OCI-LY7 (cell line): ENCODE measurements at regions not wholly inside any gene's neighbourhood (a gene's known extent, or its start where the extent isn't known, plus 50 kb on each side); places are given as distances from the start of the nearest gene placed in this dataset.

Source experiments
- BruUV-seq: library from RNA; stranded (reverse); fragments of 400-500 nt; replicated peaks from 2 replicates; lab custom pipeline; 2021; lab: Mats Ljungman, UMichigan
- CTCF ChIA-PET: fragments of 300-600 bp; sonication (Branson Sonifier 250); formaldehyde crosslinking; loops from one replicate; lab custom pipeline; 2022; ENCODE audit warnings: antibody characterized with exemption; ENCODE audit not compliant: unreplicated experiment; lab: Charles Lee
- POLR2A ChIA-PET: fragments of 300-600 bp; sonication (Branson Sonifier 250); formaldehyde crosslinking; loops from one replicate; lab custom pipeline; 2022; ENCODE audit warnings: antibody characterized with exemption; lab: Charles Lee
- DNase-seq: peaks from one replicate; pipeline ENCODE4 v3.0.0-alpha.2; 2015; ENCODE audit warnings: low spot score
- H2AFZ ChIP-seq: fragments of 200-600 bp; sonication (generic), shearing (Covaris generic); 2 replicates; pipeline ENCODE4 v1.6.1; 2014; ENCODE audit warnings: mild to moderate bottlenecking, antibody characterized with exemption, low read length, moderate library complexity
- H3K27ac ChIP-seq: fragments of 200-600 bp; sonication (generic); 2 replicates; pipeline ENCODE4 v1.5.1; 2014; ENCODE audit warnings: mixed run types, low read depth, mild to moderate bottlenecking, moderate library complexity, low read length, inconsistent platforms; ENCODE audit not compliant: poor library complexity, severe bottlenecking
- H3K36me3 ChIP-seq: fragments of 200-600 bp; sonication (generic); 2 replicates; pipeline ENCODE4 v1.6.1; 2014; ENCODE audit warnings: mild to moderate bottlenecking, antibody characterized with exemption, low read length, moderate library complexity, mixed read lengths; ENCODE audit not compliant: insufficient read depth
- H3K4me1 ChIP-seq: fragments of 200-600 bp; sonication (generic); 2 replicates; pipeline ENCODE4 v1.5.1; 2014; ENCODE audit warnings: mild to moderate bottlenecking, low read length; ENCODE audit not compliant: insufficient read depth, poor library complexity, severe bottlenecking
- H3K4me2 ChIP-seq: fragments of 200-600 bp; sonication (generic); 2 replicates; pipeline ENCODE4 v1.6.1; 2014; ENCODE audit warnings: mild to moderate bottlenecking, low read length
- H3K4me3 ChIP-seq: fragments of 200-600 bp; sonication (generic); 2 replicates; pipeline ENCODE4 v1.5.1; 2014; ENCODE audit warnings: mild to moderate bottlenecking, low read depth, low read length; ENCODE audit not compliant: poor library complexity, severe bottlenecking
- H3K79me2 ChIP-seq: fragments of 200-600 bp; sonication (generic); 2 replicates; pipeline ENCODE4 v1.6.1; 2016; ENCODE audit warnings: low read depth, mild to moderate bottlenecking, low read length, moderate library complexity, mixed read lengths; ENCODE audit not compliant: insufficient read depth
- H3K9me2 ChIP-seq: fragments of 200-600 bp; sonication (generic); 2 replicates; pipeline ENCODE4 v1.6.1; 2016; ENCODE audit warnings: mild to moderate bottlenecking, low read length, mixed read lengths; ENCODE audit not compliant: insufficient read depth
- H3K9me3 ChIP-seq: fragments of 200-600 bp; sonication (generic); 2 replicates; pipeline ENCODE4 v1.6.1; 2014; ENCODE audit warnings: mild to moderate bottlenecking, mixed run types, low read length, mixed read lengths
- H4K20me1 ChIP-seq: fragments of 200-600 bp; sonication (generic); 2 replicates; pipeline ENCODE4 v1.6.1; 2014; ENCODE audit warnings: mild to moderate bottlenecking, antibody characterized with exemption, low read length, moderate library complexity, mixed read lengths; ENCODE audit not compliant: insufficient read depth
- EZH2phosphoT487 ChIP-seq: fragments of 200-600 bp; sonication (generic); IDR thresholded peaks from 2 replicates; pipeline ENCODE4 v1.6.1; 2018; ENCODE audit warnings: low read depth, borderline replicate concordance, mild to moderate bottlenecking, mixed run types, antibody characterized with exemption, low read length, moderate library complexity, mixed read lengths
- intact Hi-C: fragments of 100-400 bp; cut with micrococcal nuclease; formaldehyde crosslinking; loops from one replicate; pipeline ENCODE4 v1.10.0; 2022; ENCODE audit not compliant: unreplicated experiment
- TF ChIP-seq, protein P1 (sequence below): fragments of 200-600 bp; sonication (generic); conservative IDR thresholded peaks from 2 replicates; pipeline ENCODE4 v1.5.1; 2014; ENCODE audit warnings: mild to moderate bottlenecking, antibody characterized with exemption, low read length, moderate library complexity, mixed read lengths

DNA sequence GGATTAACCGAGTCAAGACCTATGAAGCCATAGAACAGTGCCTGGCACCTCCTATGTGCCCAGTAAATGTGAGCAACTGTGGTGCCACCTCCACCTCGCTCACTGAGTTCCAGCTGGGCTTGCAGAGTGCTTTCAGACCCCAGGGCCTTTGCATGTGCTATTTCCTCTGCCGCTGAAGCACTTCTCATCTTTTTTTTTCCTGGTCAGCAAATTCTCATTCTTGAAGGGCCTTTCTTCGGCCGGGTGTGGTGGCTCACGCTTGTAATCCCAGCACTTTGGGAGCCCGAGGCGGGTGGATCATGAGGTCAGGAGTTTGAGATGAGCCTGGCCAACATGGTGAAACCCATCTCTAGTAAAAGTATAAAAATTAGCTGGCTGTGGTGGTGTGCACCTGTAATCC is 76.5 kb downstream of the MSX1 start:
- ChIA-PET CTCF (no interaction called here), POLR2A (no interaction called here)
- BruUV-seq, result no TSS peak
- Histone ChIP-seq H3K9me3 (no peaks in the 10 kb centered on the region), H3K27ac (no peak overlapping the region), H3K4me3 (no peak overlapping the region), H4K20me1 (no peaks in the 10 kb centered on the region), H3K4me1 (no peaks in the 10 kb centered on the region), H3K36me3 (no peaks in the 10 kb centered on the region), H3K4me2 (no peak overlapping the region), H3K79me2 (no peaks in the 10 kb centered on the region), H2AFZ (no peak overlapping the region), H3K9me2 (no peaks in the 10 kb centered on the region)
- TF ChIP-seq EZH2phosphoT487, result no peak
- TF ChIP-seq, protein P1, sequence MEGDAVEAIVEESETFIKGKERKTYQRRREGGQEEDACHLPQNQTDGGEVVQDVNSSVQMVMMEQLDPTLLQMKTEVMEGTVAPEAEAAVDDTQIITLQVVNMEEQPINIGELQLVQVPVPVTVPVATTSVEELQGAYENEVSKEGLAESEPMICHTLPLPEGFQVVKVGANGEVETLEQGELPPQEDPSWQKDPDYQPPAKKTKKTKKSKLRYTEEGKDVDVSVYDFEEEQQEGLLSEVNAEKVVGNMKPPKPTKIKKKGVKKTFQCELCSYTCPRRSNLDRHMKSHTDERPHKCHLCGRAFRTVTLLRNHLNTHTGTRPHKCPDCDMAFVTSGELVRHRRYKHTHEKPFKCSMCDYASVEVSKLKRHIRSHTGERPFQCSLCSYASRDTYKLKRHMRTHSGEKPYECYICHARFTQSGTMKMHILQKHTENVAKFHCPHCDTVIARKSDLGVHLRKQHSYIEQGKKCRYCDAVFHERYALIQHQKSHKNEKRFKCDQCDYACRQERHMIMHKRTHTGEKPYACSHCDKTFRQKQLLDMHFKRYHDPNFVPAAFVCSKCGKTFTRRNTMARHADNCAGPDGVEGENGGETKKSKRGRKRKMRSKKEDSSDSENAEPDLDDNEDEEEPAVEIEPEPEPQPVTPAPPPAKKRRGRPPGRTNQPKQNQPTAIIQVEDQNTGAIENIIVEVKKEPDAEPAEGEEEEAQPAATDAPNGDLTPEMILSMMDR, result no peak
- DNase-seq, result no peak
- intact Hi-C loops, result no loop called here

DNA sequence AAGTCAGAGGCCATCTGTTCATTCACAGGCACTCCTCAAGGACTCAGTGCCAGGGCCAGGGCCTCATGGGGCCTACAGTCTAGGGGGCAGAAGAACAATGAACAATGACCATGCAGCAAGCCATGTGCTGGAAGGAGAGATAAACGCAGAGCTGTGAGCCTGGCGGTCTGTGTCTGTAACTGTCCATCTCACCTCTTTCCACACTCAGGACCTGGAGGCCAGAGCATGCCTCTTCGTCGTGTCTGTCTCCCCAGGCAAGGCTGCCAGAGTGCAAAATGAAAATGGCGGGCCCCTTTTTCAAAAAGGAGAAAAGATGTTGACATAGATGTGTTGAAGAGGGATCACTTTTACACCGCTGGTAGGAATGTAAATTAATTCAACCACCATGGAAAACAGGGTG is 78.5 kb downstream of the MSX1 start:
- H3K9me3 ChIP-seq, result no peaks in the 10 kb centered on the region
- H3K27ac ChIP-seq, result no peak overlapping the region
- H3K4me2 ChIP-seq, result no peak overlapping the region
- H4K20me1 ChIP-seq, result no peaks in the 10 kb centered on the region
- H2AFZ ChIP-seq, result no peak overlapping the region
- no peak for DNase-seq
- H3K79me2 ChIP-seq, result no peaks in the 10 kb centered on the region
- peaks cover 19% of the 10 kb centered on the region for H3K4me1 ChIP-seq
- H3K4me3 ChIP-seq, result no peak overlapping the region
- ChIA-PET POLR2A (no interaction called here), CTCF (no interaction called here)
- H3K9me2 ChIP-seq, result no peaks in the 10 kb centered on the region
- no peaks in the 10 kb centered on the region for H3K36me3 ChIP-seq
- TF ChIP-seq, protein P1, result no peak
- no peak for TF ChIP-seq EZH2phosphoT487
- intact Hi-C loops, result no loop called here
- BruUV-seq, result no TSS peak

DNA sequence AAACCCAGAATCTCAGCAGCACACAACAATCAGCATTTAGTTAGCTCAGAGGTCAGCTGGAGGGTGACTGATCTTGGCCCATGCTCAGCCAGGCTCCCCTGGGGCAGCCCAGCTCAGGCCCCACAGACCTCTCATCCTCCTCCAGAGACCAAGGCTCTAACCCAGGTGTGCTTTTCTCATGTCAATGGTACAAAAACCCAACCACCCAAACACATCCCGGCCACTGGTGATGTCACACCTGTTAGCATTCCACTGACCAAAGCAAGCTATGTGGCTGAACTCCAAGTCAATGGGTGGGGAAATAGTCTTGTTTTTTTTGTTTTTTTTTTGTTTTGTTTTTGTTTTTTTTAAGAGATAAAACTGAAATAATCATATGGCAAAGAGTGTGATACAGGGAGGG is 77.5 kb downstream of the CYTL1 start:
- intact Hi-C loops, result loop anchor here (2.0 kb wide), 1 partner anchor 451 kb away; no protein-coding TSS in a partner anchor
- POLR2A ChIA-PET, result interaction anchor here (0.7 to 2.9 kb wide), 3 partner anchors 9 to 587 kb away, joined by 3 to 11 read pairs (median 4); no protein-coding TSS in a partner anchor
- Histone ChIP-seq H3K4me3 (no peak overlapping the region), H3K4me1 (peaks cover 38% of the 10 kb centered on the region), H3K27ac (peak overlapping the region; percentile 11), H3K9me2 (no peaks in the 10 kb centered on the region), H3K36me3 (no peaks in the 10 kb centered on the region; the same call in 1 of the 2 replicates), H4K20me1 (no peaks in the 10 kb centered on the region), H3K9me3 (peaks cover 19% of the 10 kb centered on the region), H3K4me2 (peak overlapping the region; percentile 79; the same call in 1 of the 2 replicates), H2AFZ (peak overlapping the region; percentile 40; the same call in 1 of the 2 replicates), H3K79me2 (no peaks in the 10 kb centered on the region)
- CTCF ChIA-PET, result no interaction called here
- no TSS peak for BruUV-seq
- DNase-seq, result peak; percentile 57
- TF ChIP-seq EZH2phosphoT487, result no peak
- TF ChIP-seq, protein P1, result no peak
